NCI-H146 treated with DMSO at 0.1 percent for 48 hours (cell line): ENCODE measurements at regions not wholly inside any gene's neighbourhood (a gene's known extent, or its start where the extent isn't known, plus 50 kb on each side); places are given as distances from the start of the nearest gene placed in this dataset.

ENCODE experiments used
- DNase-seq: peaks from one replicate; lab custom pipeline; 2025; ENCODE audit not compliant: unreplicated experiment; lab: John Stamatoyannopoulos, UW

DNA sequence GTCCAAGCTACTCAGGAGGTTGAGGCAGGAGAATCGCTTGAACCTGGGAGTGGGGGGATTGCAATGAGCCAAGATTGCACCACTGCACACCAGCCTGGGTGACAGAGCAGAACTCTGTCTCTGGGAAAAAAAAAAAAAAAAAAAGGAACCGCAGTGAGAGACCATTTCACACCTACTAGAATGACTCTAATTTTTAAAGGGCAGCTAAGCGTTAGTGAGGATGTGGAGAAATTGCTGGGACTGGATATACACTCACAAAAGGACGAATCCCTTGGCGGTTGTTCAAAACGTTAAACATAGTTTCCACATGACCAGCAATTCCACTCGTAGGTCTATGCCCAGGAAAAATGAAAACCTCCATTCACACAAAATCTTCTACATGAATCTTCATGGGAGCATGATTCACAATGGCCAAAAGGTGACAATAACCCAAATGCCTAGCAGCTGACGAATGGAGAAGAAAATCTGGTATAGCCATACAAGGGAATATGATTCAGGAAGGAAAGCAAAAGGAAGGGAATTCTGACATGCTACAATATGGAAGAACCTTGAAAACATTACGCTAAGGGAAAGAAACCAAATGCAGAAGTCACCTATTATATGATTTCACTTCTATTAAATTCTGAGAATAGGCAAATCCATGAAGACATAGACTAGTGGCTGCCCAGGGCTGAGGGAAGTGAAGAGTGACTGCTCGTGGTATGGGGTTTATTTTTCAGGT lies 127.0 kb downstream of the CHSY1 start:
- no peak for DNase-seq

DNA sequence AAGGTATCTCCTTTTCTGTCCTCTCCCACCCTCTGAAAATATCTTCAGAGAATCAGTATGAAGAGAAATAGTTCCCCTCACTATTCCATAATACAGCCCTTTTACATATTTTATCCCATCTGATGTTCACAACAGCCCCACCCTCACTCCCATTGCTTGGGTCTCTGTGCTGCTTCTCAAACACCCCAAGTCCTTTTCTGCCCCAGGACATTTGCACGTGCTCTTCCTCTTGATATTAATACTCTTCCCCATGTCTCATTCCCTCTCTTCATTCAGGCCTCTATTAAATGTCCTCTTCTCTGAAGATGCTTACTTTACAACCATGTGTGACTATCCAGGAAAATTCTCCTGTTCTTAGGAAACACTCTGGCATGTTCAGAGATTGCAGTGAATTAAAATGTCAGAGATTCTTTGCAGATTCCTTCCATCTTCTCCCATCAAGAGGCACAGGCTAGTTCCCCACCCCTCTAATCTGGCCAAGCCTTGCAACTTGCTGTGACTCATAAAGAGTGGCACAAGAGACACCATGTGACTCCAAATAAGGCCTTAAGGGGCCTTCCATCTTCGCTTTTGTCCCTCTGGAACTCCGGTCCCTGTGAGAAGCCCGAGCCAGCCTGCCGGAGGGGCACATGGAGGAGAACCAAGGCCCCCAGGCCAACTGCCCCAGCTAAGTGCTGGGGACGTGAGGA lies 128.5 kb downstream of the CHSY1 start:
- DNase-seq: no peak

DNA sequence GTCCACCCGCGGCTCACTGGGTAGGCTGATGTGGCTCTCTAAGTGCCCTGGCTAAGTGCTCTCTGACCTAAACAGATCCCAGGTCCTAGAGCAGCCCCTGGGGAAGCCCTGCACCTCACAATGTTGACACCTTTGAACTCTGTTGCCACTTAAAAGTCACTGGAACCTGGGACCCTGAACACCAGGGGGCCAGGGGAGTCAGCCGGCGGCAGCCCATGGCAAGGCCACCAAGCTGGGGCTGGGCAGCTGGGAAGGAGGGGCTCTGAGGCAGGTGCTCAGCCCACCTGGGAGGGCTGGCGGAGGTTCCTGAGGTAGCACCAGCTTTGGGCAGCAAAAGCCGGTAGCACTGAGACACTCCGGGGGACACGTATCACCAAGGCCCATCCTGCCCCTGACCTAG lies 129.0 kb downstream of the CHSY1 start:
- no peak for DNase-seq

DNA sequence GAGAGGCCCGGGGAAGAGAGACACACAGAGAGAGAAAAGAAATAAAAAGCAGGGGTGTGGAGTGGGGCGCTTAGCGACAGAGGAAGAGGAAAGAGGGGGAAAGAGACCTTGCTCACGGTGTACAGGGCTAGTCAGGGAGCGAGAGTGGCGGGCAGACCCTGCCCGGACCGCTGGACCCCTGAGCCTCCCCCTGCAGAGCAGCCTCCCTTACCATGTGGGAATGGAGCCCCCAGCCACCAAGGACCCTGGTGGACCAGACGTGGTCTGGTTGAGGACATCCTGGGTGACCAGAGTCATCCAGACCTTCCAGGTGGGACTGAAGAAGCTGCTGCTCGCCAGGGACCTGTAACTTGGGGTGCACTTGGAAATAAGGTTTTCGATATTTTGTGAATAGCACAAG lies 129.6 kb downstream of the CHSY1 start:
- DNase-seq: no peak

DNA sequence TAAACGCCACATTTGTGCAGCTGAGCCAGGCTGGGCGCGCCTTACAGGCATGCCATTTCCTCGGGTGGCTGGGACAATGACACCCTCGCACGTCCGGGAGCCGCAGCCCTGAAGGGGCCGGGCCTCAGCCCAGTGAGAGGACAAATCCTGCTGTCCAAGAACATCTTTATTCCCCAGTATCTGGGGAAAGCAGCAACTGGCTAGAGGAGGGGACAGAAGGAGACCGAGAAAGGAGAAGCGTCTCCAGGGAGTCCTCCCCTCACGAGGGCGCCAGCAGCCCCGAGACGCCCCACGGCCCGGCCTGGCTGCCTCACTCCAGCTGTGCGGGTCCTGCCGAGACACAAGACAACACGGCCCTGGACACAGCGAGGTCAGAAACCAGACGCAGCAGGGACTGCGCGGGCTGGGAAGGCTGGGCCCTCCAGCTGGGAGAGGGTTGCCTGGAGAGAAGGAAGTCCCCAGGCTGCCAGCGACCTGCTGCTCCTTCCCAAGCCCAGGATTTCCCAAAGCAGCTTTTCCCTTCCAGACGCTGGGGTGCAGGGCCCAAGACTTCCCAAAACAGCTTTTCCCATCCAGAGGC lies 130.2 kb downstream of the CHSY1 start:
- DNase-seq: peak; percentile 10

DNA sequence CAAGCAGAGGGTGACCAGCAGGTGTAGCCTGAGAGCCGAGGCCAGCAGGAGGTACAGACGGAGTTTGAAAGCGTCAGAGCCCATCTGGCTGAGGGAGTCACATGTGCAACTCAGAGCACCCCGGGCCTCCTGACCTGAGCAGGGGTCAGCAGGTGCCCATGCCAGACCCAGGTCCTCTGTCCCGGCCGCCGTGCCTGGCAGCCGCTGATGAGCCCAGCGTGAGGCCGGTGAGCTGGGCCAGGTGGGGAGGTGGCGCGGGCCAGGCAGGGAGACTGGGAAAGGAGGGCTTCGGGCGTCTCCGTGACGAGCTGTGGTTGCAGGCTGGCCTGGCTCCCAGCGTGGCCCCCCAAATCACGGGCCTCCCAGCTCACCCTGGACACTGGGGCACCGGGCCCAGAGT lies 130.9 kb downstream of the CHSY1 start:
- no peak for DNase-seq

DNA sequence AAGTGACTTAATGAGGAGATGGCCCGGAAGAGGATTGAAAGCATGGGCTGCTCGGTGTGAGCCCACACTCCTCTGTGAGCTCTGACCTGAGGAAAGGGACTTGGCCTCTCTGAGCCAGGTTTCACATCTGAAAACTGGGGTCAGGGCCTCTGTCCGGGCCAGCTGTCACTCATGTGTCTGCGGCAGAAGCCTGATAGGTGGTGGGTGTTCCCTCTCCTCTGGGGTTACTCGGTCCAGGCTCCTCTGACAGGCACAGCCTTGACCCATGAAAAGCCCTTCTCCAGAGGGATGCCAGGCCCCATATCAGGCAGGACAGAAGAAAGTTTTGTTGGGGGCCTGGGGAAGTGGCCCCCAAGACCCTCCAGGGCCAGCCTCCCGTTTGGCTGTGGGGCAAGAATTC lies 131.4 kb downstream of the CHSY1 start:
- no peak for DNase-seq
